B cell (primary cell): ENCODE measurements at regions not wholly inside any gene's neighbourhood (a gene's known extent, or its start where the extent isn't known, plus 50 kb on each side); places are given as distances from the start of the nearest gene placed in this dataset.

Experiments
- ATAC-seq: fragments of 200-7000 bp; cut with Tn5 transposase; one replicate; pipeline ENCODE4 v1.10.0; 2021; ENCODE audit warnings: low read depth, mild to moderate bottlenecking, moderate number of reproducible peaks, moderate library complexity
- CTCF ChIA-PET: fragments of 350-600 bp; sonication (Branson Sonifier 250); formaldehyde crosslinking; loops from one replicate; lab custom pipeline; 2021; ENCODE audit warnings: antibody characterized with exemption, inconsistent platforms; lab: Charles Lee
- POLR2A ChIA-PET: fragments of 350-600 bp; sonication (Branson Sonifier 250); formaldehyde crosslinking; loops from one replicate; lab custom pipeline; 2021; ENCODE audit warnings: antibody characterized with exemption; lab: Charles Lee
- DNase-seq: peaks from one replicate; pipeline ENCODE4 v3.0.0; 2013
- H2AFZ ChIP-seq: 2 replicates; pipeline ENCODE4 v1.6.1; 2012; ENCODE audit warnings: mild to moderate bottlenecking, low read depth, low read length; ENCODE audit not compliant: insufficient read depth, poor library complexity, severe bottlenecking
- H3K27ac ChIP-seq, 2 donors: 1 replicate in 1 of 2; 2 replicates in 1 of 2; pipeline ENCODE4 v1.5.1; 2012 to 2013; ENCODE audit warnings: low read length in 2 of 2, mild to moderate bottlenecking in 2 of 2, moderate library complexity in 1 of 2
- H3K27me3 ChIP-seq, 4 experiments: fragments of 200-600 bp in 1 of 4; sonication (generic) in 1 of 4; replicated peaks in 1 of 4; 1 replicate in 2 of 4; 2 replicates in 2 of 4; pipeline versions ENCODE4 v1.6.1 to v1.7.0; 2013 to 2016; ENCODE audit warnings: low read length in 3 of 4, mild to moderate bottlenecking in 2 of 4, mixed read lengths in 1 of 4, moderate library complexity in 1 of 4; ENCODE audit not compliant: insufficient read depth in 4 of 4, control insufficient read depth in 3 of 4; ENCODE audit errors: control extremely low read depth in 1 of 4
- H3K36me3 ChIP-seq, 2 experiments: replicated peaks in 1 of 2; 1 replicate in 1 of 2; 2 replicates in 1 of 2; pipeline versions ENCODE4 v1.6.1 to v1.7.1; 2013; ENCODE audit warnings: low read length in 1 of 2; ENCODE audit not compliant: insufficient read depth in 2 of 2, control insufficient read depth in 1 of 2; ENCODE audit errors: control extremely low read depth in 1 of 2, extremely low read depth in 1 of 2
- H3K4me1 ChIP-seq, 2 donors: fragments of 200-600 bp in 1 of 2; sonication (generic) in 1 of 2; 1 replicate in 1 of 2; 2 replicates in 1 of 2; pipeline versions ENCODE4 v1.5.1 to v1.6.1; 2013 to 2017; ENCODE audit warnings: low read length in 2 of 2; ENCODE audit not compliant: control insufficient read depth in 2 of 2, insufficient read depth in 2 of 2
- H3K4me2 ChIP-seq: replicated peaks from 2 replicates; pipeline ENCODE3; 2012; ENCODE audit warnings: mild to moderate bottlenecking, low read depth, low read length; ENCODE audit not compliant: poor library complexity, severe bottlenecking
- H3K4me3 ChIP-seq, 5 experiments: fragments of 200-600 bp in 1 of 5; sonication (generic) in 1 of 5; 1 replicate in 3 of 5; 2 replicates in 2 of 5; pipeline versions ENCODE4 v1.5.1 to v1.7.0; 2011 to 2016; ENCODE audit warnings: low read length in 4 of 5, mild to moderate bottlenecking in 4 of 5, low read depth in 2 of 5, control low read depth in 1 of 5, moderate library complexity in 1 of 5; ENCODE audit not compliant: insufficient read depth in 1 of 5; ENCODE audit errors: control extremely low read depth in 1 of 5, extremely low read depth in 1 of 5
- H3K79me2 ChIP-seq: fragments of 200-600 bp; sonication (generic); one replicate; pipeline ENCODE4 v1.6.0; 2016; ENCODE audit warnings: low read length; ENCODE audit not compliant: control insufficient read depth, insufficient read depth
- H3K9ac ChIP-seq: fragments of 200-600 bp; sonication (generic); 2 replicates; pipeline ENCODE4 v1.6.1; 2017; ENCODE audit warnings: mild to moderate bottlenecking, low read length, moderate library complexity
- H3K9me3 ChIP-seq, 3 donors: one replicate each; pipeline versions ENCODE4 v1.6.1 to v1.7.1; 2013; ENCODE audit warnings: low read length in 2 of 3; ENCODE audit not compliant: control insufficient read depth in 2 of 3, insufficient read depth in 1 of 3; ENCODE audit errors: control extremely low read depth in 1 of 3
- H4K20me1 ChIP-seq: 2 replicates; pipeline ENCODE4 v1.6.0; 2012; ENCODE audit warnings: mild to moderate bottlenecking, low read length; ENCODE audit not compliant: insufficient read depth, control insufficient read depth, poor library complexity, severe bottlenecking
- H3K27ac Mint-ChIP-seq: one replicate; pipeline ENCODE4 v1.8.0; 2021; ENCODE audit warnings: mixed read lengths
- H3K27me3 Mint-ChIP-seq: one replicate; pipeline ENCODE4 v1.8.0; 2021; ENCODE audit warnings: mixed read lengths
- H3K4me1 Mint-ChIP-seq: one replicate; pipeline ENCODE4 v1.8.0; 2021; ENCODE audit warnings: mixed read lengths
- H3K4me3 Mint-ChIP-seq: one replicate; pipeline ENCODE4 v1.8.0; 2021; ENCODE audit warnings: mixed read lengths
- H3K9me3 Mint-ChIP-seq: one replicate; pipeline ENCODE4 v1.8.0; 2022; ENCODE audit warnings: mixed read lengths; ENCODE audit not compliant: insufficient read depth
- CTCF ChIP-seq: fragments of 200-600 bp; IDR thresholded peaks from one replicate; pipeline ENCODE4 v1.8.0; 2022; ENCODE audit warnings: antibody characterized with exemption, mild to moderate bottlenecking
- EZH2 ChIP-seq: IDR thresholded peaks from 2 replicates; pipeline ENCODE4 v1.6.1; 2012; ENCODE audit warnings: borderline replicate concordance, low read depth, mild to moderate bottlenecking, moderate library complexity, low read length; ENCODE audit not compliant: insufficient read depth, poor library complexity, severe bottlenecking
- WGBS: methylation state at CpG from one replicate; pipeline ENCODE4 v1.1.5; 2013; ENCODE audit warnings: missing lambda C conversion rate; ENCODE audit not compliant: insufficient coverage; 5-methylcytosine and 5-hydroxymethylcytosine counted together
- intact Hi-C: fragments of 100-400 bp; cut with micrococcal nuclease; formaldehyde crosslinking; loops from one replicate; pipeline ENCODE4 v1.10.0; 2022

DNA sequence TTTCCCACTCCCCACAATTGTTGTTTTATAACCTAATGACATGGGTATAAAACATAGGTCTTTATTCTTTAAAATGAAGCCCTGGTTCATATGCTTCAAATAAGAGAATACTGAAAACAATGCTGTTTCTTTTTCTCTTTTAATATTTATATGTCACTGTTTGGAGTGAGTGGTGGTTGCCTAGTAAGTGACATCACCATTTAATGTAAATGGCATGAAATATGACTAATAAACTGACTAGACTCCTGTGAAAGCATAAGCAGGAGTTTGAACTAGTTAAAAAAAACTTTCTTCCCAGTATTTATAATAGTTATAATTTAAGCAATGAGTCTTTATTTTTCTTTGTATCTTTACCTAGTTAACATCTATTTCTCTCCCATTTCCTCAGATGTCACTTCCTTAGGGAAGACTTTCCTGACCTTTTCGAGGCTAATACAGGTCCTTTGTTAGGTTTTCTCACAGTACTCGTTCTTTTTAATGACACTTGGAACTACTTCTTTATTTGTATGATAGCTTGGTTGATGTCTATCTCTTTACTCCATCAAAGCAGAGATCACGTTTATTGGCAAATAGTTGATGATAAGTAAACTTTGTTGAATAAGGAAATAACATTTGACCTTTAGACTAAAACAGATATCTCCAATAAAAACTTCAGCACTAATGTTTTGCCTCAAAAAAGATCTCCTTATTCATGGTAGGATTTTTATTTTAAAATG, 105.4 kb upstream of the PDC start:
- Histone ChIP-seq H3K27ac (no peak overlapping the region), H3K4me2 (no peak overlapping the region), H3K36me3 (no peaks in the 10 kb centered on the region), H3K27me3 (no peaks in the 10 kb centered on the region), H4K20me1 (no peaks in the 10 kb centered on the region), H3K79me2 (no peaks in the 10 kb centered on the region), H3K4me3 (no peak overlapping the region), H3K4me1 (no peaks in the 10 kb centered on the region), H3K9ac (no peak overlapping the region), H3K9me3 (no peaks in the 10 kb centered on the region), H2AFZ (no peak overlapping the region)
- POLR2A ChIA-PET: no interaction called here
- no peaks in the 10 kb centered on the region for H3K27me3 Mint-ChIP-seq
- no CpG with 5 or more reads among the region's 3 CpGs for WGBS
- no peak overlapping the region for H3K27ac Mint-ChIP-seq
- ATAC-seq (no peak), DNase-seq (no peak)
- intact Hi-C loops: no loop called here
- H3K4me1 Mint-ChIP-seq: no peaks in the 10 kb centered on the region
- TF ChIP-seq EZH2 (no peak), CTCF (no peak)
- CTCF ChIA-PET: no interaction called here
- H3K9me3 Mint-ChIP-seq: no peaks in the 10 kb centered on the region
- H3K4me3 Mint-ChIP-seq: no peak overlapping the region

GRCh38 chr1:186564582-186564981, 103.7 kb upstream of the PDC start:
- Histone ChIP-seq H3K4me3 (no peak overlapping the region), H3K79me2 (no peaks in the 10 kb centered on the region), H3K27me3 (no peaks in the 10 kb centered on the region), H3K27ac (no peak overlapping the region), H2AFZ (no peak overlapping the region), H3K4me2 (no peak overlapping the region), H3K36me3 (no peaks in the 10 kb centered on the region), H3K9me3 (no peaks in the 10 kb centered on the region), H3K9ac (no peak overlapping the region), H3K4me1 (no peaks in the 10 kb centered on the region), H4K20me1 (no peaks in the 10 kb centered on the region)
- H3K27ac Mint-ChIP-seq: no peak overlapping the region
- TF ChIP-seq CTCF (no peak), EZH2 (no peak)
- no peak for DNase-seq
- no peaks in the 10 kb centered on the region for H3K9me3 Mint-ChIP-seq
- ChIA-PET POLR2A (no interaction called here), CTCF (no interaction called here)
- ATAC-seq: no peak
- WGBS: no CpG with 5 or more reads among the region's 1 CpG
- H3K27me3 Mint-ChIP-seq: no peaks in the 10 kb centered on the region
- intact Hi-C loops: no loop called here
- no peak overlapping the region for H3K4me3 Mint-ChIP-seq
- H3K4me1 Mint-ChIP-seq: no peaks in the 10 kb centered on the region
